ENCODE measurements at regions not wholly inside any gene's neighbourhood (a gene's known extent, or its start where the extent isn't known, plus 50 kb on each side); places are given as distances from the start of the nearest gene placed in this dataset.
"Not testable (repeated sequence)": the region's sequence is repeated elsewhere in the genome, so short reads cannot be mapped to it uniquely, and the experiment has no call there.

DNA sequence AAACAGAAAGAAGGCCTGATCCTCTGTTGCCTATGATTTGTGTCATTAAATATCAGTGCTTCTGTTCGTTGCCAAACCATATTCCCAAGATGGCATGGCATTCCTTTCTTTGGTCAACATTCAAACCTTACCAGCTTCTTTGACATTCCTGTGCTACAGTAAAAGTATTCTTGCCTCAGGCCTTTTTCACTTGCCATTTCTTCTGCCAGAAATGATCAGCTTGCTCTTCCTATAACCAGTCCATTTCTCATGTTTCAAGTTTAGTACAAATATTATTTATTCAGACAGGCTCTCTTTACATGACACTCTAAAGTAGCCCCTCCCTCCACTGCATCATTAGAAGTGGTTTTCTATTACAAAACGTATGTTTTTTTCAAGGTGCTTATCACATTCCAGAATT lies 278.3 kb downstream of the KCNJ2 start:
- no peak for DNase-seq (ENCODE audit: low spot score)

DNA sequence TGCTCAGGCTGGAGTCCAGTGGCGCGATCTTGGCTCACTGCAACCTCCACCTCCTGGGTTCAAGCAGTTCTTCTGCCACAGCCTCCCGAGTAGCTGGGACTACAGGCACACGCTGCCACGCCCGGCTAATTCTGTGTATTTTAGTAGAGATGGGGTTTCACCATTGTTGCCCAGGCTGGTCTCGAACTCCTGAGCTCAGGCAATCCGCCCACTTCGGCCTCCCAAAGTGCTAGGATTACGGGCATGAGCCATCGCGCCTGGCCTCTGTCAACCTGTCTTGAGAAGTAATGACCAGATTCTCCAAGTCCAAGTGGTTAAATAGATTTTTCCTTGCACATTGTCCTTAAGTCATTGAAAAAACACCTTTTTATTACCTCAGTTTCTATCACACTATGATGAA lies 283.7 kb downstream of the KCNJ2 start:
- DNase-seq (ENCODE audit: low spot score): not testable (repeated sequence)

DNA sequence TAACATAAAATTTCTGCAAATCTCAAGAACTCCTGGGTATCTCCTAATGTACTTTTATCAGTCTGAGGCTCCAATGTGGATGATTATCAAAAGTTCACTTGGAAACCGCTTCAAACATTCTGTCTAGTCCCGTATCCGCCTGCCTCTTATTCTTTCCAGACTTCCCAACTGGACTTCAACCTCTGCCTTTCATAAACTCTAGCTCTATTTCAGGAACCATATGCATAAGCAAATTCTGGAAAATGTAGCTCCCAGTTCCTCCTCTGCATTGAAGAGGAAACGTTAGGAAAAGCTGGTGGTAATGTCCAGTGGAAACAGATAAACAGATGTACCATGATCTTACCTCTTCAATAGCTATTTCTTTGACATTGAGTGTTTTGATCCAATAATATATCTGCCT lies 285.0 kb downstream of the KCNJ2 start:
- DNase-seq (ENCODE audit: low spot score): no peak

DNA sequence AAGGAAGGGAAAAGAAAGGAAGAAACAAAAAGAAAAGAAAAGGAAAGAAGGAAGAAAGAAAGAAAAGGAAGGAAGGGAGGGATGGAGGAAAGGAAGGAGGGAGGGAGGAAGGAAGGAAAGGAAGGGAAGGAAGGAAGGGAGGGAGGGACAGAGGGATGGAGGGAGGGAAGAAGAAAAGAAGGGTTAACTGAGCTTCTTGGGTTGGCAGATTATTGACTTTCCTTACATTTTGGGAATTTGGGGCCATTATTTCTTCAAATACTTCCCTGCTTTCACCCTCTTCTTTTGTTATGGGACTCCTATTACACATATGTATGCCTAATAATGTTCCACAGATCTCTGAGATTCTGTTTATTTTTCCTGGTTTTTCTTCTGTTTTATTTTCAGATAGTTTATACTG lies 285.6 kb downstream of the KCNJ2 start:
- DNase-seq (ENCODE audit: low spot score): no peak

DNA sequence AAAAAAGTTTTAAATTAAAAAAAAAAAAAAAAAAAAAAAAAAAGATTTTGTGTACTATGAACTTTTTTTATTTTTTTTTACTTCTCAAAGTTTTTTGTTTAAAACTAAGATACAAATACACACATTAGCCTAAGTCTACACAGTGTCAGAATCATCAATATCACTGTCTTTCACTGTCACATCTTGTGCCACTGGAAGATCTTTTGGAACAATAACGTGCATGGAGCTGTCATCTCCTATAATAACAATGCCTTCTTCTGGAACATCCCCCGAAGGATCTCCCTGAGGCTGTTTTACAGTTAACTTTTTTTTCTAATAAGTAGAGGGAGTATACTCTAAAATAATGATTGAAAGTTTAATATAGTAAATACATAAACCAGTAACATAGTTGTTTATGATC lies 295.7 kb downstream of the KCNJ2 start:
- DNase-seq (ENCODE audit: low spot score): no peak

DNA sequence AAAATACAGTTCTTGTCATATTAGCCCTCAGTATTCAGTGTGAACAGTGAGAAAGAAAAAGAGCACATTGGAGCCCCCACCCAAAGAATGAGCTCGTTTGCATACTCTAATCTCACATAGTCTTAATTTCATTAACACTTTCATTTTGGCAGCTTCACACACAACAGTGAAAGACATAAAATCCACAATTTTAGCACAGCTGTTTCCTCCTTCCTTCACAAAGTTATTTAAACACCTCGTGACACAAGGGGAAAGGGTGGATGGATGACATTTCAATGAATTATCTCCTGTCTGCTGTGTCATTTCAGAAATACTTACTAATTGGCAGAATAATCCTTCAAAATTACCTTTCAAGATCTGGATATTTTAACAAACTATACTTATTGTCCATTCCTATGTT lies 299.3 kb downstream of the KCNJ2 start:
- no peak for DNase-seq (ENCODE audit: low spot score)

DNA sequence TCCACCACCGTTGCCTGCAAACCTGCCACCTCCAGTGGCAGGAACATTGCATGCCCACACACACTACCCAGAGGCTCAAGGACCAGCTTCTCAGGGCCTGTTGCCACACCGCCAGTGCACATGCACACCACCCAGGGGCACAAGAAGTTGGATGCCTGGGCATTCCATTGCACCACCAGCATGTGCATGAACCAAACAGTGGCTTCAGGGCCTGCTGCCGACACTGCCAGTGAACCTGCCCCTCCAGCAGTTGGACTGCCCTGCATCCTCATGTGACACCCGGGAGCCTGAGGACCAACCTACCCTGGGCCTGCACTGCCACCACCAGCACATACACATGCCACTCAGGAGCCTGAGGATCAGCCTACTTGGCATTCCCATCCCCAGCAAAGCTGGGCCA lies 303.7 kb downstream of the KCNJ2 start:
- DNase-seq (ENCODE audit: low spot score): no peak

DNA sequence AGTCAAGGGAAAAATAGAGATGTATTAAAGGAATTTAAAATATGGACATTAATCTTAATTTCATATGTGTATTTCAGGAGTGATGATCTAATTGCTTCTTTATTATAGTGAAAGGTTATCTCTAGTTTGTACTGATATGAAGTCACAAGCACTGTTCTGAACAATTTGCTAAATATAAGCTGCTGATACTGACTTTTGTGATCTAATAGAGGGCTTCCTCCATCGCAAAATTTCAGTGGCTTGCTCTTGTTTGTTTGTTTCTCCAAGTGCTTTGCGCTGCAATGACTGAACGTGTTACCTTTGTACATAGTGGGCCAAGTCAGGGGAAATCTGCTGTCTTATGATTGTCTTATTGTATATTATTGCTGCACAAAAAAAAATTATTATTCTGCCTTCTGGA lies 307.0 kb downstream of the KCNJ2 start:
- no peak for DNase-seq (ENCODE audit: low spot score)

DNA sequence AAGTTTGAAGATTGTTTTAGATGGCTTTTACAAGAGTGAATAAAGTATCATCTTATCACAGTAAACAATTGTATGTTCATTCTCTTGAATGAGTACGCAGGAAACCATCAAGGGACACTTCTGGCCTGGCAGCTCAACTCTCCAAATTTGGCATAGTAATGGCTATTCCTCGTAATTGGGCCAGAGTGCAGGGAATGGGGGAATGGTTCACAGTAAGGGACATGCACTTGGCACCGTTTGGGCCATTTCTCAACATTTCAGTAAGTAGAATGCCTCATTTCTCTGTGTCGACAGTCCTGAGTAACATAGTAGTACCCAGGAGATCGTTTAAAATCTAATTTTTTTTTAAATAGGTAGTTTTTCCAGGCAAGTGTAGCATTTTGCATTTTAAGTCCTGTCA lies 309.6 kb downstream of the KCNJ2 start:
- DNase-seq (ENCODE audit: low spot score): no peak

DNA sequence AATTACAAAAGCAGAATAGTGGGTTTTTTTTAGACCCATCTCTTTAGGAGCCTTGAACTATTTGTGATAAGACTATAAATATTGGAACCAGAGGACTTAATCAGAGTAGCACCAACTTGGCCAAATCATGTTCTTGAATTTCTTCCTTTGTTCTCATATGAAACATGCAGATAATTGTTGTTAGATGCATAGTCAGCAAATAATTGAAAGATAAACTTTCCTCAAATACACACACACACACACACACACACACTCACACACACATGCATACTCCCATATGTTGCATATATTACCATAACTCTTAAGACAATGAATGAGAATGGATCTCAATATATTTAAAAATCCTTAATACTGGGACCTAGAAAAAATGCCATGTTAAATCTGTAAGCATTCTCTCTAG lies 310.4 kb downstream of the KCNJ2 start:
- no peak for DNase-seq (ENCODE audit: low spot score)

DNA sequence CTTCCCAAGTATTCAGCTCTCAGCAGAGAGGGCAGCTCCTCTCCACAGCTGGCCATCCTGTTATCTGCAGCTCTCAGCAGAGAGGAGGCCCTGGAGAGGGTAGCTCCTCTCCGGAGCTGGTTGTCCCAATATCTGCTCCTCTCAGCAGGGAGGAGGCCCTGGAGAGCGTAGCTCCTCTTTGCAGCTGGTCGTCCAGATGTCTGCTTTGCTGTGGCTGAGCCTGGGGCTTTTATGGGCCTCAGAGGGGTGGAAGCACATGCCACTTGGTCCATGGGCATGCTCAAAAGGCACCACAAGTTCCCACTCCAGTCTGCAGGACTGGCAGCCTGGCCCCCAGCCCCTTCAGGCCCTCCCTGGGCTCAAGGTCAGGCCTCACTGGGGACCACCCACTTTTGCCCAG lies 314.3 kb downstream of the KCNJ2 start:
- no peak for DNase-seq (ENCODE audit: low spot score)

DNA sequence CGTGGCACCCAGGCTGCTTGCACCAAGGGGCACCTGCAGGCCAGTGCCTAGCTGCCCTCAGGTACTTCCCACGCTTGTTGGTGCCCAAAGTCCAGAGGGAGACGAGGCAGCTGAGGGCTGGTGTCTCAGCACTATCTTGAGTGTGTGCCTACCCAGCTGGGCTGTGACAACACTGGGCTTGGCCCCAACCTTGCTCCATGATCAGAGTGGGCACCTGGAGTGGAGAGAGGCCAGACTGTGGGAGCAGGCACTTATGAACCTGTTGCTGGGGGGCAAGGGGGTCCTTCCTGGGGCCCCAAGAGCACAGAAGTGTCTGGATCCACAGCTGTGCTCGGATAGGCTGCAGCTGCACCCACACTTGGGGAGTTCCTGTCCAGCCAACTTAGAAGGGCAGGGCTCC lies 314.7 kb downstream of the KCNJ2 start:
- DNase-seq (ENCODE audit: low spot score): no peak

DNA sequence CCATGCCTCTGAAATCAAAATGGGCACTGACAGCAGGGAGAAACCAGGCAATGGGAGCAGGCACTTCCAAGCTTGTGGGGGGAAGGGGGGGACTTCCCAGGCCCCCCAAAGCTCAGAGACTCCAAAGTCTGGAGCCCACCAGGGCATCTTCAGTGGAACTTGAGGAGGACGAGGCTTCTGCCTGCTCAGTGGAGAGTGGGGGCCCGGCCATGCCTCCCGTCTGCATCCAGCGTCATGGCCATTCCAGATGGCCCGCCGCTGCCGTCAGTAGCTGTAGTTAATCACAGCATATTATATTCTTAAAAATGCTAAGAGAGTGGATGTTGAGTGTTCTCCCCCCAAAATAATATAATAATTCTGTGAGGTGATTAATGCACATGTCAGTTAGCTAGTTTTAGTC lies 315.2 kb downstream of the KCNJ2 start:
- no peak for DNase-seq (ENCODE audit: low spot score)

DNA sequence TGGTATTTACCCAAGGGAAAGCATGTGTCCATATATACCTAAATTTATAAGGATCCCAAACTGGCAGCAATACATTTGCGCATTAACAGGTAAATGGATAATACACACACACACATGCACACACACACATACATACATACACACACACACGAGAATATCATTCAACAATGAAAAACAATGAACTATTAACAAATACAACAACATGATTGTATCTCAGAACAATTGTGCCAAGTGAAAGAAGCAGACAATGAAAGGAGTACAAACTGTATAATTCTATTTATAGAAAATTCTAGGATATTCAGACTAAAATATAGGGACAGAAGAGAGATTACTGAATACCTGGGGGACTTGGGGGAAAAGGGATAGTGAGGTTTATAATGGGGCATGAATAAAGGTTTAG lies 323.0 kb downstream of the KCNJ2 start:
- DNase-seq (ENCODE audit: low spot score): peak; percentile 29

DNA sequence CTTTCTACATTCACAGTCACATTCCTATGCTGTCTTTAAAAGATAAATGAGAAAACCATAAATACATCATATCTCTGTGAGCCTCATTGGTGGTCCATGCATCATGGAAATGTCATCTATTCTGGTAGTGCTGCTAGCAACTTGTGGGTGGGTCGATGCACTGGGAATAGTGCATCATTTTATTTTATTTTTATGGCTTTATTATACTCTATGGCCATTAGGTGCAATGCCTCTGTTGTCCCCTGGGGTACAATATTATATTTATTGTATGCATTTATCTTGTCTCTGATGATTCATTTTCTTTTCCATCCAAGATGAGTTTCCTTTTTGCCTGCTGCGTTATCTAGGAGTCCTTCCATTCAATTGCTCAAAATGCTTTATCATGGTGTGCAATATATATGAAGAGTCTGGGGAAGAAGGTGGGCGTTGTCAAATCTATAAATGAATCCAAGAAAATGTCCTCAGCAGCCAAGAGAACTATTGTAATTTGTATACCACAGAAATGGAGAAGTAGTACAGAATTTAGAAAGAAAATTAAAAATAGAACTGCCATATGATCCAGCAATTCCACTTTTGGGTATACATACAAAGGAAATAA lies 324.0 kb downstream of the KCNJ2 start:
- DNase-seq (ENCODE audit: low spot score): no peak

DNA sequence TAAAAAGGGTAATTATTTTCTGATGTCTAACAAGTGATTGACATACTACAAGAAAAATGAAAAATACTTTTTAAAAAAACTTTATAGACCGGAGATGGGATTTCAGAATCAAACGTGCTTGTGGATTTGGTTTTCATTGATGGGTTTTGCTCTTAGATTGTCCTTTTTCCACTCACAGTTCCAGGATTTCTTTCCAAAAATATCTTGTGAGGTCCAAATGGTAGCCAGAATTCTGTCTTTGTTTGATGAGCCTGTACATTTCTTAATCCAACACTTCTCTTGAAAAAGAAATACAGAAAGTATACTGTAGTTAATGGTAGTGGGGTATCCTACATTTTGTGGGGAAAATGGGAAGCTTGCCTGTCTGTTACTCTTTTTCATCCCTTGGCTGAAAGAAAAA lies 329.3 kb downstream of the KCNJ2 start:
- no peak for DNase-seq (ENCODE audit: low spot score)

DNA sequence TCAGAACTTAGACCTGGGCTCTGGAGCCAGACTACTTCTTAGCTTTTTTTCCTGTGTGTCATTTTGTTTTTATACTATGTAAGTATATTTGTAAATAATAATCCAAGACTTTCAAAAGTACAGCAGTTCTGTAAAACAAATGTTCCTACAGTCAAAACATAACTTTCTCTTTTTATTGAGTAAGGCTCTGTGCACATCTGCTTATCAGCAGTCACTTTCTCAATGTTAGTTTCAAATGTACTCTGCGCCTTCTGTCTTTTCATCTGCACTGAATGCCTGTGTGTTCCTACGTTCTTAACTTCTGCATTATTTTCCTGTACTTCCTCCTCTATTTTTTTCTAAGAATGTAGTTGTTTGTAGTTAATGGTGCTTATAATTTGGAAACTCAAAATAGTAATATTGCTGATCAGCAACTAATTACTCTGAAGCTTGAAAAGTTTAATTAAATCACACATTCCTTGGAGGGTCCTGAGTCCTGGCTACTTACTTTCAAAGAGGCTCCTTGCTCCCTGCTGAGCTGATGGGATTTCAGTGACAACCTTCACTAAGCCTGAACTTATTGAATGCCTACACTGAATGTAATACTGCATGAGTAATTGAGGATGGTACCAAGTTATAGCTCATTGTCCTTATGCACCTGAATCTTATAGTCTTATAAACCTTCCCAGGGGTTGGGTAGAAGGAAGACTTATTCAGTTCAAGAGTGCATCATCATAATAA lies 329.9 kb downstream of the KCNJ2 start:
- peak; percentile 32 for DNase-seq (ENCODE audit: low spot score)

DNA sequence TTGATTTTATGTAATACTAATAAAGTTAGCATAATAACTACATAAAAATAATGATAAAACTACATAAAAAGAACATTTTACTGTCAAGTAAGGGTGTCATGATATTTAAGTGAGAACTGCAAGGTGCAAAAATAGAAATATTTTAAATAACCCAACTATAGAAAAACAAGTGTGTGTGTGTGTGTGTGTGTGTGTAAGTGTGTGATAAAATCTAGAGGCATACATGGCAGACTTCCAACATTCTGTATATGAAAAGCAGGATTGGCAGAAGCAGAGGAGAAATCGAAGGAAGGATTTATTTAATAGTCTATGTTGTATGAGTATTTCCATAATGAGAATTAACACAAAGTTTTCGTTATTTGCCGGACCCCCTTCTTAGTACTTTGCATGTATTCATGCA lies 334.1 kb downstream of the KCNJ2 start:
- DNase-seq (ENCODE audit: low spot score): no peak

DNA sequence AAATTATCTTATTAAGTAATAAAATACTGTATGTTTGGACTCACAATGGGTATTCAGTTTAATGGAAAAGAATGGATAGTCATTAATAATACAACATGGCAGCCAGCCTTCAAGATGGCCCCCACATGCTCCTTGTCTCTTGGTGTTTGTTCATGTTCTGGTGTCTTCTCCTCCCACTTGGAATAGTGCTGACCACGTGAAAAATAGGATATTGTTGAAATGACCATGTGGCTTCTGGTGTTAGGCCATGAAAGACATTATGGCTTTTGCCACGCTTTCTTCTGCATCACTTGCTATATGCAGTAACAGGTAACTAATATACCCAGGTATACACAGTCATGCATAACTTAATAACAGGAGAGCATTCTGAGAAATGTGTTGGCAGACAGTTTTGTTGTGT lies 341.0 kb downstream of the KCNJ2 start:
- DNase-seq (ENCODE audit: low spot score): no peak

DNA sequence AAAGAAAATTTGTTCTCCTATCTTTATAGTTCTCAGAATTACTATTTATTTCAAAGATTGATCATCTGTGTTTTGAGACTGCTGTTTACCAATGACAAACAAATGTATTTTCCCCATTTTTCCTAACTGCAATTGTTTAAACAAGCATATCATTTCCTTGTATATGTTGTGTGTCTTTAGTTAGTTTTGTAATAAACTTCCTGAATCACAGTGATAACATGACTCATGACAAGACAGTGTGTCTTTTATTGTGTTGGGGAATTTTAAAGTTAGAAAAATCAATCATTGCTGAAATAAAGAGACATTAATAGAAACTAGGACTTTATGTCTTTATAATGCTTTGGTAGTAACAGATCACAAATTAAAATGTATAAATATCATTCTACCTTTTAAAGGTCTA lies 348.5 kb downstream of the KCNJ2 start:
- no peak for DNase-seq (ENCODE audit: low spot score)

DNA sequence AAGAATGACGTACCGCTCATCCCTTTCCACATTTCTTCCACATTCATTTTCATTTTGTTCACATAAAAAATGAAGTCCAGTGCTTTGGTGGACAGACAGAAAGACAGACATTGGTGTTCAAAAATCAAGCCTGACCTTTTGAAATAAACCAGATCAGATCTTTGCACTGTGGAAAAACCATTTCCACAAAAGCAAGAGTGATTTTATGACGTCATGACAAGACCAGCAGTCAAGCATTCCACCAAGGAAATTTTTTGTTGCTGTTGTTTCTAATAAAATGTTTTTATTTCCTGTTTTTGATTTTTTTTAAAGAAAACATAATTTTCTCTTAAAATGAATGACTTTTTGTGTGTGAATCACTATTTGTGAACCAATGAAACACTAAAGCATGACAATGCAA lies 350.0 kb downstream of the KCNJ2 start:
- DNase-seq (ENCODE audit: low spot score): no peak

DNA sequence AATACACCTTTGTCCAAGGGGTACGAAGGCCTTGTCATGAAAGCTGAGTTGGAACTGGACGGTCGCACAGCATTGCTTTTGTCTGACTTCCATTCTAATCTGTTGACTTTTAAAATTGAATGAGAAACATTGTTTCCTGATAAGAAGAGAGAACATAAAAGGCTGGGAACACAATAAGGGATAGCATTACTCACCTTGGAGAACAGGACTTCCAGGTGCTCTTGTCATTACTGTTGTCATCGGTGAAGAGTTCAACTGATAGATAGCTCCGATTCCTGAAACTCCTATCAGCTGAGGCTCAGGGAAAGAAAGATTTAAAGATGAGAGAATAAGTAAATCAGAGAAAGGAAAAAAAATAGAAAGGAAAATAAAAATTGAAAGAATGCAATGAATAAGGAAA lies 351.1 kb downstream of the KCNJ2 start:
- no peak for DNase-seq (ENCODE audit: low spot score)

DNA sequence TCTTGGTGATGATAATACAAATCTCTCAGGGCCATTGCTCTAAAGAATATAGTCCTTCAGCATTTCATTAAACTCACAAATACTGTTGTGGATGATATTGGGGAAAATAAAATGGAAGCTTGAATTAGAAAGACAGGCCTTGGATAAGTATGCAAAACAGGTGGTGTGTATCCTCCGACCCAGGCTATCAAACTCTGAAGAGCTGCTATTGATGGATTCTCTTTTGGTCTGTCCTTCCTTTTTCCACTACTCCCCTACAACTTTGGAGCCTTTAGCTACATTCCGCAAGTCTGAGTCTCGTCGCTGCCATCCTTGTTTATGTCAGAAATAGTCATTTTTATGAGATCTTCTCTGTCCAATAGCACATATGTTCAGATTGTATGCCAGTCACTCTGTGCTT lies 351.6 kb downstream of the KCNJ2 start:
- DNase-seq (ENCODE audit: low spot score): no peak

DNA sequence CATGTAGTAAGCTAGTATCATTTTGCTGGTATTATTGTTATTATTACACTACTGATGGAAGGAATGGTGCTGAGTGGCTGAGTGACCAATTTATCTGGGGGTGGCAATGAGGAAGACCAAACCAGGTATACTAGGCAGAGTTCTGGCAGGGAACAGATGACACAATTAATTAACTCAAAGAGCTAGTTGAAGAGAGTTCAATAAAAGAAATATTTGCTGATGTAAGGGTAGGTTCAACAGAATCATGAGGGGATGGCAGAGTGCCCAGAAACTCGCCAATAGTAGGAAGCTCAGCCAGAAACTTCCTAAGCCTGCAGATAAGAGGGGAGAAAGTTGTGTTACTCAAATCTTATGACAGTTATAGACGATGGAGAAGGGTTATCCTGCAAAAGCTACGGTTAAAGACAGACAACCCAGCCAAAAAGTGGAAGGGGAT lies 352.5 kb downstream of the KCNJ2 start:
- DNase-seq (ENCODE audit: low spot score): peak; percentile 26
